Neural progenitor cell (in vitro differentiated cells): ENCODE measurements at regions not wholly inside any gene's neighbourhood (a gene's known extent, or its start where the extent isn't known, plus 50 kb on each side); places are given as distances from the start of the nearest gene placed in this dataset.

Experiments
- DNase-seq: peaks from one replicate; pipeline ENCODE4 v3.0.0-alpha.2; 2016; ENCODE audit warnings: low spot score
- H2AFZ ChIP-seq: fragments of 200-600 bp; sonication (generic); replicated peaks from 2 replicates; pipeline ENCODE4 v1.6.1; 2016; ENCODE audit warnings: antibody characterized with exemption
- H3F3A ChIP-seq: fragments of 200-600 bp; sonication (generic); 2 replicates; pipeline ENCODE4 v1.6.1; 2016; ENCODE audit warnings: antibody characterized with exemption, low read depth
- H3K27ac ChIP-seq: fragments of 200-600 bp; sonication (generic); 2 replicates; pipeline ENCODE4 v1.5.1; 2016; ENCODE audit warnings: mild to moderate bottlenecking
- H3K27me3 ChIP-seq: fragments of 200-600 bp; sonication (generic); 2 replicates; pipeline ENCODE4 v1.6.1; 2016; ENCODE audit warnings: mild to moderate bottlenecking, moderate library complexity
- H3K36me3 ChIP-seq: fragments of 200-600 bp; sonication (generic); 2 replicates; pipeline ENCODE4 v1.5.1; 2016
- H3K4me1 ChIP-seq: fragments of 200-600 bp; sonication (generic); 2 replicates; pipeline ENCODE4 v1.6.1; 2016; ENCODE audit warnings: mixed run types
- H3K4me2 ChIP-seq: fragments of 200-600 bp; sonication (generic); 2 replicates; pipeline ENCODE4 v1.6.1; 2016
- H3K4me3 ChIP-seq: fragments of 200-600 bp; sonication (generic); 2 replicates; pipeline ENCODE4 v1.5.1; 2016
- H3K79me2 ChIP-seq: fragments of 200-600 bp; sonication (generic); 2 replicates; pipeline ENCODE4 v1.6.1; 2016; ENCODE audit warnings: low read depth
- H3K9ac ChIP-seq: fragments of 200-600 bp; sonication (generic); 2 replicates; pipeline ENCODE4 v1.6.1; 2016
- H3K9me3 ChIP-seq: fragments of 200-600 bp; sonication (generic); 2 replicates; pipeline ENCODE4 v1.5.1; 2016; ENCODE audit warnings: low read depth
- H4K20me1 ChIP-seq: fragments of 200-600 bp; sonication (generic); 2 replicates; pipeline ENCODE4 v1.6.1; 2016; ENCODE audit warnings: low read depth
- H3K27ac Mint-ChIP-seq: 3 replicates; pipeline ENCODE4 v1.8.0; 2021; ENCODE audit warnings: mixed read lengths
- H3K27me3 Mint-ChIP-seq: 2 replicates; pipeline ENCODE4 v1.8.0; 2022; ENCODE audit warnings: low read depth, mild to moderate bottlenecking, inconsistent platforms, moderate library complexity, mixed read lengths; ENCODE audit not compliant: insufficient read depth
- H3K36me3 Mint-ChIP-seq: 3 replicates; pipeline ENCODE4 v1.8.0; 2021; ENCODE audit warnings: mixed read lengths
- H3K4me1 Mint-ChIP-seq: 3 replicates; pipeline ENCODE4 v1.8.0; 2021; ENCODE audit warnings: mixed read lengths
- H3K4me3 Mint-ChIP-seq: 3 replicates; pipeline ENCODE4 v1.8.0; 2021; ENCODE audit warnings: mild to moderate bottlenecking, moderate library complexity, mixed read lengths
- H3K9me3 Mint-ChIP-seq: 3 replicates; pipeline ENCODE4 v1.8.0; 2020; ENCODE audit warnings: mixed read lengths
- EZH2 ChIP-seq: fragments of 200-600 bp; sonication (generic); IDR thresholded peaks from 2 replicates; pipeline ENCODE4 v1.6.1; 2017; ENCODE audit warnings: antibody characterized with exemption, mild to moderate bottlenecking, moderate library complexity
- EZH2phosphoT487 ChIP-seq: fragments of 200-600 bp; sonication (generic); IDR thresholded peaks from 2 replicates; pipeline ENCODE4 v1.6.1; 2017; ENCODE audit warnings: antibody characterized with exemption
- TF ChIP-seq, protein P1 (sequence below): fragments of 200-600 bp; sonication (generic); IDR thresholded peaks from 2 replicates; pipeline ENCODE4 v1.5.1; 2017; ENCODE audit warnings: antibody characterized with exemption, mild to moderate bottlenecking

GRCh38 chr15:31264559-31265089 lies 62.0 kb upstream of the KLF13 start:
- Histone ChIP-seq H3K4me2 (no peak overlapping the region), H3F3A (no peaks in the 10 kb centered on the region), H3K4me3 (no peak overlapping the region), H3K27me3 (no peaks in the 10 kb centered on the region), H3K9me3 (no peaks in the 10 kb centered on the region), H3K79me2 (no peaks in the 10 kb centered on the region), H3K4me1 (peaks cover 12% of the 10 kb centered on the region), H2AFZ (no peak overlapping the region), H3K27ac (no peak overlapping the region), H3K9ac (no peak overlapping the region), H4K20me1 (no peaks in the 10 kb centered on the region), H3K36me3 (no peaks in the 10 kb centered on the region)
- H3K4me3 Mint-ChIP-seq = no peak overlapping the region
- no peaks in the 10 kb centered on the region for H3K9me3 Mint-ChIP-seq
- H3K36me3 Mint-ChIP-seq = no peaks in the 10 kb centered on the region
- H3K27ac Mint-ChIP-seq = no peak overlapping the region
- peaks cover 12% of the 10 kb centered on the region for H3K27me3 Mint-ChIP-seq
- TF ChIP-seq EZH2 (no peak), EZH2phosphoT487 (no peak)
- TF ChIP-seq, protein P1, sequence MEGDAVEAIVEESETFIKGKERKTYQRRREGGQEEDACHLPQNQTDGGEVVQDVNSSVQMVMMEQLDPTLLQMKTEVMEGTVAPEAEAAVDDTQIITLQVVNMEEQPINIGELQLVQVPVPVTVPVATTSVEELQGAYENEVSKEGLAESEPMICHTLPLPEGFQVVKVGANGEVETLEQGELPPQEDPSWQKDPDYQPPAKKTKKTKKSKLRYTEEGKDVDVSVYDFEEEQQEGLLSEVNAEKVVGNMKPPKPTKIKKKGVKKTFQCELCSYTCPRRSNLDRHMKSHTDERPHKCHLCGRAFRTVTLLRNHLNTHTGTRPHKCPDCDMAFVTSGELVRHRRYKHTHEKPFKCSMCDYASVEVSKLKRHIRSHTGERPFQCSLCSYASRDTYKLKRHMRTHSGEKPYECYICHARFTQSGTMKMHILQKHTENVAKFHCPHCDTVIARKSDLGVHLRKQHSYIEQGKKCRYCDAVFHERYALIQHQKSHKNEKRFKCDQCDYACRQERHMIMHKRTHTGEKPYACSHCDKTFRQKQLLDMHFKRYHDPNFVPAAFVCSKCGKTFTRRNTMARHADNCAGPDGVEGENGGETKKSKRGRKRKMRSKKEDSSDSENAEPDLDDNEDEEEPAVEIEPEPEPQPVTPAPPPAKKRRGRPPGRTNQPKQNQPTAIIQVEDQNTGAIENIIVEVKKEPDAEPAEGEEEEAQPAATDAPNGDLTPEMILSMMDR = no peak
- peak; percentile 1 for DNase-seq
- H3K4me1 Mint-ChIP-seq = peaks cover 8% of the 10 kb centered on the region

DNA sequence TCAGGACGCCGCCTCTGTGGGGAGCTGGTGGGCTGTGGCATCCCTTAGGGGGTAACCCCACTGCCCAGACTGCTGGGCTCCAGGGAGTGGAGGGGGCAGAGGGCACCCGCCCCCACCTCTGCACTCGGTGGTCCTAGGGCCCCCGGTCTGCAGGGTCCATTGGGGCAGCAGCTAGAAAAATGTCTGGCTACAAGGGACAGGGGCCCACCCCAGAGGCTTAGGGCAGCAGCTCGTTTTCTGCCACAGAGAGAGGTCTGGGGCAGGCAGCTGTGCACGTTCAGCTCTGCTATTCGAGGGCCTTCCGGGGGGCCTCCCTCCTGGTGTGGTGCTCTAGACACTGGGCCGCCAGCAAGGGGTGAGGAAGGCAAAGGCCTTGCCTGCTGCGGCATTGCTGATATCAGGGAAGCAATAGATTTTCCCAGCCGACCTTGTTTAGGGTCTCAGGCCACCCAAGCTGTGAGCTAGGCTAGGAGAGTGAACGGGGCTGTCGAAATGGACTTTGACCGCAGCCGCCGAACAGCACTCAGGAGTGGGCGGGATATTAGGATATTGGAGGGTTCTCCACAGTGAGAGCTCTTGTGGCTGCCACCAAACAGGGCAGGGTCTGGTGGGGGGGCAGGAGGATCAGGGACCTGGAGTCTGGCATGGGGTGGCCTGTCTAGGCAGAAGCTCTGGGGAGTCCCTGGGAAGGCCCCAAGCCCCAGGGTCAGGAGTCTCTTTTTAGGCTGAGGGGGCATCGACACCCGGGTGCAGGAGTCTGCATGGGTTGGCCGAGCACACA lies 61.4 kb upstream of the KLF13 start:
- Mint-ChIP-seq H3K27ac (peak overlapping the region; percentile 65), H3K27me3 (peaks cover 14% of the 10 kb centered on the region), H3K4me1 (peaks cover 9% of the 10 kb centered on the region), H3K36me3 (no peaks in the 10 kb centered on the region), H3K9me3 (no peaks in the 10 kb centered on the region), H3K4me3 (peak overlapping the region; percentile 68)
- TF ChIP-seq, protein P1 = no peak
- TF ChIP-seq EZH2 (no peak), EZH2phosphoT487 (no peak)
- H3K4me3 ChIP-seq = no peak overlapping the region
- H3K36me3 ChIP-seq = no peaks in the 10 kb centered on the region
- H3K79me2 ChIP-seq = no peaks in the 10 kb centered on the region
- H3K27ac ChIP-seq = no peak overlapping the region
- no peaks in the 10 kb centered on the region for H3K9me3 ChIP-seq
- no peak overlapping the region for H3K4me2 ChIP-seq
- no peaks in the 10 kb centered on the region for H4K20me1 ChIP-seq
- H3K4me1 ChIP-seq = peaks cover 12% of the 10 kb centered on the region
- H2AFZ ChIP-seq = no peak overlapping the region
- no peaks in the 10 kb centered on the region for H3K27me3 ChIP-seq
- H3K9ac ChIP-seq = no peak overlapping the region
- H3F3A ChIP-seq = no peaks in the 10 kb centered on the region
- peak; percentile 9 for DNase-seq

DNA sequence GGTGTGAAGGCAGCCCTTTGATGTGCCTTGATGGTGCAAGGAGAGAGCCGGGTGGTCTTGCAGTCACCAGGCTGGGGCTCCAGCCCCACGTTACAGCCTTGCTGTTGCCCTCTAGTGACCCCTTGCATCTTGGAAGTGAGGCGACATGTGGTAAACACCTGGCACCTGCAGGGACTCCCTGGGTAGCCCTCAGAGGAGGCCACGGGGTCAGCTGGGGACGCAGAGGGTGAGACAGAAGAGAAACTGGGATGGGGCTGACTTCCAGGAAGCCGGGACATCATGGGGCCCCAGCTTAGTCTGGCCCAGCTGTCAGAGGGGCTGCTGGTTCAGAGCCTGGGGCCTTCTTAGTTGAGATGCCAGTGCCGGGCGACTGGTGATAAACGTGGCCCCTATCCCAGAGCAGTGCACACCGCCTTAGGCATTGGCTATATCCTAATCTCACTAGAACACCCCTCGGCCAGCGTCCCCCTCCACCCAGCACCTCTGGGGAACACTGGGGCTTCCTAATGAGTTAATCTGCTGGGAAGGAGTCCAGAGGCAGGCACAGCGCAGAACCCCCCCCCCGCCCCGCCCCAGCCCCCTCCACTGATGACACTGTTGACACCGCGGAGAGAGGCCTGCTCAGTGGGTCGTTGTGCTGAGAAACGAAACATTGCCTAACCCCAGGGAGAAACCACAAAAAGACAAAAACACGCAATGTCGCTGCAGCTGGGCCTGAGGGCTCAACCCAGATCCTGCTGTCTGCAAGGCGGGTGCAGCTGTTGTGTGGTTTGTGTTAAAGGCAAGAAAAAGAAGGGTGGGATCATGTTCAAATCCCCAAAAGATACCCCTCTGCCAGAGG lies 60.5 kb upstream of the KLF13 start:
- no peaks in the 10 kb centered on the region for H3F3A ChIP-seq
- no peak for TF ChIP-seq EZH2phosphoT487
- H3K27ac ChIP-seq = no peak overlapping the region
- H3K4me1 Mint-ChIP-seq = peaks cover 13% of the 10 kb centered on the region
- no peak overlapping the region for H3K4me3 ChIP-seq
- no peaks in the 10 kb centered on the region for H3K36me3 Mint-ChIP-seq
- H4K20me1 ChIP-seq = no peaks in the 10 kb centered on the region
- peaks cover 16% of the 10 kb centered on the region for H3K4me1 ChIP-seq
- no peak overlapping the region for H3K4me2 ChIP-seq
- H3K79me2 ChIP-seq = no peaks in the 10 kb centered on the region
- no peak overlapping the region for H3K4me3 Mint-ChIP-seq
- H3K27me3 Mint-ChIP-seq = peaks cover 16% of the 10 kb centered on the region
- no peaks in the 10 kb centered on the region for H3K36me3 ChIP-seq
- H3K27ac Mint-ChIP-seq = peak overlapping the region; percentile 92
- H3K9me3 Mint-ChIP-seq = no peaks in the 10 kb centered on the region
- no peaks in the 10 kb centered on the region for H3K9me3 ChIP-seq
- H3K27me3 ChIP-seq = no peaks in the 10 kb centered on the region
- DNase-seq = peak; percentile 3
- no peak overlapping the region for H3K9ac ChIP-seq
- no peak overlapping the region for H2AFZ ChIP-seq
